Kidney (tissue), 13 donors: ENCODE measurements at regions not wholly inside any gene's neighbourhood (a gene's known extent, or its start where the extent isn't known, plus 50 kb on each side); places are given as distances from the start of the nearest gene placed in this dataset.

Experiments
- DNase-seq, 5 donors: peaks; one replicate each; pipeline ENCODE4 v3.0.0-alpha.2; 2013 to 2020
- FAIRE-seq: peaks from 2 replicates; lab custom pipeline; 2012; peaks lifted over from hg19 to GRCh38; lab: Jason Lieb, UNC
- H3K27ac ChIP-seq, 2 donors: one replicate each; pipeline ENCODE4 v1.7.0; 2013; ENCODE audit warnings: low read depth in 2 of 2, low read length in 2 of 2, inconsistent platforms in 1 of 2
- H3K27me3 ChIP-seq: one replicate; pipeline ENCODE4 v1.7.1; 2013; ENCODE audit warnings: low read length, inconsistent platforms; ENCODE audit not compliant: control insufficient read depth, insufficient read depth
- H3K36me3 ChIP-seq, 3 donors: one replicate each; pipeline versions ENCODE4 v1.7.0 to v1.7.1; 2013; ENCODE audit warnings: low read length in 3 of 3, control low read depth in 1 of 3, inconsistent platforms in 1 of 3; ENCODE audit not compliant: insufficient read depth in 3 of 3, control insufficient read depth in 2 of 3
- H3K4me1 ChIP-seq, 3 donors: one replicate each; pipeline versions ENCODE4 v1.7.0 to v1.7.1; 2013; ENCODE audit warnings: low read length in 3 of 3, inconsistent platforms in 1 of 3, low read depth in 1 of 3; ENCODE audit not compliant: control insufficient read depth in 2 of 3, insufficient read depth in 2 of 3
- H3K4me3 ChIP-seq, 3 donors: one replicate each; pipeline versions ENCODE4 v1.7.0 to v1.8.1; 2013; ENCODE audit warnings: low read length in 3 of 3, control low read depth in 1 of 3, inconsistent platforms in 1 of 3
- H3K9ac ChIP-seq, 3 donors: one replicate each; pipeline versions ENCODE4 v1.7.0 to v1.7.1; 2013; ENCODE audit warnings: low read length in 3 of 3, control low read depth in 1 of 3, inconsistent platforms in 1 of 3
- H3K9me3 ChIP-seq, 3 donors: one replicate each; pipeline versions ENCODE4 v1.7.0 to v1.7.1; 2013; ENCODE audit warnings: low read length in 3 of 3, control low read depth in 1 of 3, inconsistent platforms in 1 of 3; ENCODE audit not compliant: control insufficient read depth in 2 of 3, insufficient read depth in 1 of 3
- intact Hi-C: fragments of 100-400 bp; cut with DNase I; formaldehyde crosslinking; loops from one replicate; pipeline ENCODE4 v1.11.1; 2022
- TF ChIP-seq, protein P1 (sequence below): IDR thresholded peaks from 3 replicates; pipeline ENCODE4 v1.5.1; 2012; ENCODE audit warnings: mild to moderate bottlenecking, moderate library complexity, borderline replicate concordance; ENCODE audit not compliant: insufficient read depth; ENCODE audit errors: extremely low read depth
- donor health status: control.
- donor health status: control.
- donor health status: control.
- donor health status: control.
- donor health status: control.
- donor health status: DM: yes; HTN: yes; CAD: no.
- donor health status: Normal renal cell carcinoma (clear cell type).

- FAIRE-seq (no peak), DNase-seq (no peak)
- intact Hi-C loops, result no loop called here
- Histone ChIP-seq H3K4me1 (peaks cover 0 to 13% (median 5%) of the 10 kb centered on the region in 3 donors), H3K27me3 (peaks cover 2% of the 10 kb centered on the region), H3K4me3 (no peak overlapping the region), H3K27ac (no peak overlapping the region), H3K9me3 (no peaks in the 10 kb centered on the region), H3K9ac (no peak overlapping the region), H3K36me3 (peaks cover 0 to 11% (median 9%) of the 10 kb centered on the region in 3 donors)
- TF ChIP-seq, protein P1, sequence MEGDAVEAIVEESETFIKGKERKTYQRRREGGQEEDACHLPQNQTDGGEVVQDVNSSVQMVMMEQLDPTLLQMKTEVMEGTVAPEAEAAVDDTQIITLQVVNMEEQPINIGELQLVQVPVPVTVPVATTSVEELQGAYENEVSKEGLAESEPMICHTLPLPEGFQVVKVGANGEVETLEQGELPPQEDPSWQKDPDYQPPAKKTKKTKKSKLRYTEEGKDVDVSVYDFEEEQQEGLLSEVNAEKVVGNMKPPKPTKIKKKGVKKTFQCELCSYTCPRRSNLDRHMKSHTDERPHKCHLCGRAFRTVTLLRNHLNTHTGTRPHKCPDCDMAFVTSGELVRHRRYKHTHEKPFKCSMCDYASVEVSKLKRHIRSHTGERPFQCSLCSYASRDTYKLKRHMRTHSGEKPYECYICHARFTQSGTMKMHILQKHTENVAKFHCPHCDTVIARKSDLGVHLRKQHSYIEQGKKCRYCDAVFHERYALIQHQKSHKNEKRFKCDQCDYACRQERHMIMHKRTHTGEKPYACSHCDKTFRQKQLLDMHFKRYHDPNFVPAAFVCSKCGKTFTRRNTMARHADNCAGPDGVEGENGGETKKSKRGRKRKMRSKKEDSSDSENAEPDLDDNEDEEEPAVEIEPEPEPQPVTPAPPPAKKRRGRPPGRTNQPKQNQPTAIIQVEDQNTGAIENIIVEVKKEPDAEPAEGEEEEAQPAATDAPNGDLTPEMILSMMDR, result no peak
Measured at GRCh38 chr7:131100357-131101054, 227.2 kb upstream of the MKLN1 start.

DNA sequence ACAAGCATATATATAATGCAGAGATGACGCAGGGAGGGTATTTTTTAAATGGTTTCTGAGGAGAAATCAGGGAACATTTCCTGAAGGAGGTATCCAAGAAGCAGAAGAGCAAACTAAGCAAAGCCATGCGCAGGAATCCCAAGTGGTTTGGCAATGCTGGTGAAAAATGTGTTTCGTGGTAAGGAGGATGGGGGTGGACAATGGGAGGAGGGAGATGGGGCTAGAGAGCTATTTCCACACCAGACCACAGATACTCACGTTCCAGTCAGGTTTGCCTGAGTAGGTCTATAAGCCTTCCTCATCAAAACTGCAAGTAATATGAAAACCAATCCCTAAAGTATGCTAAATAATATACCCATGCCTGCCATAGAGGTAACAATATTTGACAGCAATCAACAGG, 223.7 kb upstream of the MKLN1 start:
- Histone ChIP-seq H3K9ac (no peak overlapping the region), H3K4me1 (peaks cover 0 to 18% (median 13%) of the 10 kb centered on the region in 3 donors), H3K9me3 (no peaks in the 10 kb centered on the region), H3K4me3 (no peak overlapping the region), H3K27me3 (peaks cover 9% of the 10 kb centered on the region), H3K27ac (peak overlapping the region in 1 of 2 donors; percentile 34), H3K36me3 (peaks cover 0 to 11% (median 4%) of the 10 kb centered on the region in 3 donors)
- intact Hi-C loops, result no loop called here
- DNase-seq (no peak), FAIRE-seq (no peak)
- TF ChIP-seq, protein P1, result no peak

GRCh38 chr7:131104596-131105293, 222.9 kb upstream of the MKLN1 start:
- Histone ChIP-seq H3K9ac (peak overlapping the region in 2 of 3 donors; percentile 81 to 89), H3K4me1 (peaks cover 0 to 23% (median 16%) of the 10 kb centered on the region in 3 donors), H3K36me3 (peaks cover 0 to 11% (median 4%) of the 10 kb centered on the region in 3 donors), H3K9me3 (no peaks in the 10 kb centered on the region), H3K27me3 (peaks cover 12% of the 10 kb centered on the region), H3K4me3 (peak overlapping the region; percentile 18 to 83 (median 71)), H3K27ac (peak overlapping the region; percentile 69 to 84)
- FAIRE-seq (no peak), DNase-seq (no peak)
- TF ChIP-seq, protein P1, result no peak
- intact Hi-C loops, result no loop called here
